Mesenchymal stem cell (in vitro differentiated cells and primary cell): ENCODE measurements at regions not wholly inside any gene's neighbourhood (a gene's known extent, or its start where the extent isn't known, plus 50 kb on each side); places are given as distances from the start of the nearest gene placed in this dataset.

ENCODE experiments used
- DNase-seq: peaks from one replicate; pipeline ENCODE4 v3.0.0-alpha.2; 2013
- H2AFZ ChIP-seq: one replicate; pipeline ENCODE4 v1.6.1; 2013; ENCODE audit warnings: low read depth, mild to moderate bottlenecking, control low read depth, inconsistent platforms, low read length, moderate library complexity
- H2AK5ac ChIP-seq: 2 replicates; pipeline ENCODE4 v1.6.1; 2013; ENCODE audit warnings: low read length, moderate library complexity, mild to moderate bottlenecking, inconsistent platforms; ENCODE audit not compliant: severe bottlenecking
- H2BK120ac ChIP-seq: one replicate; pipeline ENCODE4 v1.6.1; 2013; ENCODE audit warnings: low read depth, mild to moderate bottlenecking, inconsistent platforms, low read length, moderate library complexity
- H2BK12ac ChIP-seq, 2 experiments: one replicate each; pipeline ENCODE4 v1.6.1; 2013; ENCODE audit warnings: inconsistent platforms in 2 of 2, low read length in 2 of 2, mild to moderate bottlenecking in 2 of 2, moderate library complexity in 2 of 2, control low read depth in 1 of 2
- H2BK15ac ChIP-seq: one replicate; pipeline ENCODE4 v1.6.1; 2013; ENCODE audit warnings: mild to moderate bottlenecking, low read depth, inconsistent platforms; ENCODE audit not compliant: poor library complexity, severe bottlenecking
- H2BK5ac ChIP-seq: 2 replicates; pipeline ENCODE4 v1.6.1; 2013; ENCODE audit warnings: low read depth, mild to moderate bottlenecking, low read length, control low read depth, inconsistent platforms; ENCODE audit not compliant: poor library complexity, severe bottlenecking
- H3K14ac ChIP-seq, 2 experiments: one replicate each; pipeline ENCODE4 v1.6.1; 2013; ENCODE audit warnings: inconsistent platforms in 2 of 2, low read length in 2 of 2, control low read depth in 1 of 2, mild to moderate bottlenecking in 1 of 2, moderate library complexity in 1 of 2
- H3K18ac ChIP-seq, 2 experiments: one replicate each; pipeline ENCODE4 v1.6.1; 2013; ENCODE audit warnings: inconsistent platforms in 2 of 2, low read length in 2 of 2, control low read depth in 1 of 2, low read depth in 1 of 2, mild to moderate bottlenecking in 1 of 2
- H3K23ac ChIP-seq, 2 experiments: one replicate each; pipeline ENCODE4 v1.6.1; 2013; ENCODE audit warnings: inconsistent platforms in 2 of 2, low read length in 2 of 2, mild to moderate bottlenecking in 2 of 2, moderate library complexity in 2 of 2, control low read depth in 1 of 2
- H3K27ac ChIP-seq: 2 replicates; pipeline ENCODE4 v1.5.1; 2013; ENCODE audit warnings: mild to moderate bottlenecking, moderate library complexity, low read length, control low read depth, inconsistent platforms; ENCODE audit not compliant: poor library complexity, severe bottlenecking
- H3K27me3 ChIP-seq, 2 experiments: 2 replicates each; pipeline versions ENCODE4 v1.6.1 to v1.7.0; 2013; ENCODE audit warnings: low read length in 2 of 2, mild to moderate bottlenecking in 2 of 2, moderate library complexity in 2 of 2, control low read depth in 1 of 2, inconsistent platforms in 1 of 2; ENCODE audit not compliant: control insufficient read depth in 1 of 2, insufficient read depth in 1 of 2
- H3K36me3 ChIP-seq, 2 experiments: 2 replicates each; pipeline versions ENCODE4 v1.6.1 to v1.7.0; 2013; ENCODE audit warnings: low read length in 2 of 2, control low read depth in 1 of 2, inconsistent platforms in 1 of 2, low read depth in 1 of 2, mild to moderate bottlenecking in 1 of 2; ENCODE audit not compliant: insufficient read depth in 2 of 2, control insufficient read depth in 1 of 2
- H3K4ac ChIP-seq, 2 experiments: one replicate each; pipeline ENCODE4 v1.6.1; 2013; ENCODE audit warnings: inconsistent platforms in 2 of 2, low read length in 2 of 2, mild to moderate bottlenecking in 2 of 2, moderate library complexity in 2 of 2, control low read depth in 1 of 2, low read depth in 1 of 2
- H3K4me1 ChIP-seq: 2 replicates; pipeline ENCODE4 v1.6.1; 2013; ENCODE audit warnings: low read depth, low read length, control low read depth; ENCODE audit not compliant: control insufficient read depth, insufficient read depth
- H3K4me2 ChIP-seq: 2 replicates; pipeline ENCODE4 v1.6.1; 2013; ENCODE audit warnings: low read length, mild to moderate bottlenecking, inconsistent platforms; ENCODE audit not compliant: poor library complexity, severe bottlenecking
- H3K4me3 ChIP-seq, 2 experiments: 2 replicates each; pipeline versions ENCODE4 v1.5.1 to v1.7.0; 2013; ENCODE audit warnings: low read length in 2 of 2, mild to moderate bottlenecking in 2 of 2, control low read depth in 1 of 2, low read depth in 1 of 2; ENCODE audit not compliant: insufficient read depth in 1 of 2
- H3K79me1 ChIP-seq: replicated peaks from 2 replicates; pipeline ENCODE4 v1.6.1; 2013; ENCODE audit warnings: mild to moderate bottlenecking, control low read depth, low read length, inconsistent platforms; ENCODE audit not compliant: poor library complexity, severe bottlenecking
- H3K9ac ChIP-seq: 2 replicates; pipeline ENCODE4 v1.7.0; 2013; ENCODE audit warnings: mild to moderate bottlenecking, low read length, moderate library complexity
- H3K9me3 ChIP-seq: 2 replicates; pipeline ENCODE4 v1.7.0; 2013; ENCODE audit warnings: mild to moderate bottlenecking, low read length; ENCODE audit not compliant: control insufficient read depth
- H4K8ac ChIP-seq: one replicate; pipeline ENCODE4 v1.6.1; 2013; ENCODE audit warnings: inconsistent platforms, mild to moderate bottlenecking, low read length, moderate library complexity
- H4K91ac ChIP-seq: one replicate; pipeline ENCODE4 v1.6.1; 2013; ENCODE audit warnings: mild to moderate bottlenecking, low read length, inconsistent platforms
- WGBS: methylation state at CpG from one replicate; pipeline ENCODE4 v1.1.7; 2013; ENCODE audit warnings: mixed read lengths; 5-methylcytosine and 5-hydroxymethylcytosine counted together

DNA sequence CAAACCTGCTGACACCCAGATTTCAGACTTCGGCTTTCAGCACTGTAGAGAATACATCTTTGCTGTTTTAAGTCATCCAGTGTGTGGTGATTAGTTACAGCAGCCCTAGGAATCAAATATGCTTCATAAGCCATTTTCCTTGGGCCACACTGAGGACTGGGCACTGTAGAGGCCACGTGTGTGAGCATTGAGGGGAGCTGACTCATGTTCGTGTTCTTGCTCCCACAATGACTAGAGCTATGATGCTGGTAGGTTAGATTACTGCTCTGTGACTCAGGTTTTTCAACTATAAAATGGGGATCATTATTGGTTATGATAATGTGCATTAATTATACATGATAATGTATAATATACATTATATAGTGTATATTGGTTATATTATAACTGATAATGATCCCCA is 96.5 kb upstream of the PALM2AKAP2 start:
- no peaks in the 10 kb centered on the region for H3K36me3 ChIP-seq
- 72% methylated on average over 3 of the region's 3 CpGs for WGBS
- H3K4me3 ChIP-seq: no peak overlapping the region
- H3K4me2 ChIP-seq: no peak overlapping the region
- peak overlapping the region; percentile 21 for H3K9ac ChIP-seq
- H2BK12ac ChIP-seq: no peak overlapping the region
- peaks cover 10 to 14% of the 10 kb centered on the region in 2 experiments for H3K27me3 ChIP-seq
- no peak overlapping the region for H2BK5ac ChIP-seq
- H4K91ac ChIP-seq: no peak overlapping the region
- H3K9me3 ChIP-seq: no peaks in the 10 kb centered on the region
- no peak overlapping the region for H3K4ac ChIP-seq
- no peaks in the 10 kb centered on the region for H3K79me1 ChIP-seq
- no peak overlapping the region for H2BK15ac ChIP-seq
- no peak for DNase-seq
- H2AK5ac ChIP-seq: no peak overlapping the region
- no peak overlapping the region for H3K27ac ChIP-seq
- no peak overlapping the region for H3K23ac ChIP-seq
- no peak overlapping the region for H3K18ac ChIP-seq
- no peak overlapping the region for H2BK120ac ChIP-seq
- H3K14ac ChIP-seq: no peak overlapping the region
- no peaks in the 10 kb centered on the region for H3K4me1 ChIP-seq
- H2AFZ ChIP-seq: no peak overlapping the region
- H4K8ac ChIP-seq: no peak overlapping the region

DNA sequence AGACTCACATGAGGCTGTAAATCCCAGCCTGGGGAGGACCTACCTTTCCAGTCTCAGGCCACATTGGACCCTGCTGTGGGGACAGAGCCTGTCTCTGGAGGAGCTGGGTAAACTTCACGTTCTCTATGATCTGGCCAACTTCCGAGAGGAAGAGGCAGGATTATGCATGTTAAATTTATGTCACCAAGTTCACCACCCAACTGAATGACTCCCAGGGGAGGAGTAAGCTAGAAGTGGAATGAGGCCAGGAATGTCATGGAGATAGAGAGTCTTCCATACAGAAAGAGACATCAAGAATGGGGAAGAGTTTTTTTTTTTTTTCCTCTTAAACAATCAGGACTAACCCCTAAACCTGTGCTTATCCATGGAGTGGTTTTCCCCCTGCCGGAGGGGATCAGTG is 90.3 kb upstream of the PALM2AKAP2 start:
- Histone ChIP-seq H3K27me3 (no peaks in the 10 kb centered on the region), H2AFZ (no peak overlapping the region), H3K4me2 (no peak overlapping the region), H4K8ac (no peak overlapping the region), H3K9me3 (no peaks in the 10 kb centered on the region), H3K4ac (no peak overlapping the region), H3K9ac (no peak overlapping the region), H3K14ac (no peak overlapping the region), H2BK120ac (no peak overlapping the region), H2BK12ac (no peak overlapping the region), H3K18ac (no peak overlapping the region), H3K36me3 (no peaks in the 10 kb centered on the region), H3K4me3 (no peak overlapping the region), H3K4me1 (no peaks in the 10 kb centered on the region), H3K27ac (no peak overlapping the region), H2AK5ac (no peak overlapping the region), H2BK15ac (no peak overlapping the region), H3K79me1 (no peaks in the 10 kb centered on the region), H2BK5ac (no peak overlapping the region), H3K23ac (no peak overlapping the region), H4K91ac (no peak overlapping the region)
- no peak for DNase-seq
- WGBS: 57% methylated on average over 3 of the region's 3 CpGs

DNA sequence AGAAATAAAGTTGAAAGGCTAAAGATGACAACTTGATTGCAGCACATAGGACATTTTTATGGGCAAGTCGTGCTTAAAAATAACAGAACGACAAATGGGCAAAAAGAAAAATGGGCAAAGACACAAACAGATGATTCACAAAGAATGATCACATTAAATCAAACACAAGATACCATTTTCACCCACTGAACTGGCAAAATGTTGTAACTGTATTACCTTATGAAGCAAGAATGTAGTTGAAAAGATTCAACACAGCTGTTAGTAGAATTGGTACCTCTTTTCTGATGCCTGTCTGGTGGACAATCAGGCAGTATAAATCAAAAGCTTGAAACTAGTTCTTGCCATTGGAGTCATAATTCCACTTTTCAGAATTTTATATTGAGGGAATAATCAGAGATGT is 81.0 kb upstream of the PALM2AKAP2 start:
- 90% methylated on average over 2 of the region's 2 CpGs for WGBS
- H3K36me3 ChIP-seq: no peaks in the 10 kb centered on the region

DNA sequence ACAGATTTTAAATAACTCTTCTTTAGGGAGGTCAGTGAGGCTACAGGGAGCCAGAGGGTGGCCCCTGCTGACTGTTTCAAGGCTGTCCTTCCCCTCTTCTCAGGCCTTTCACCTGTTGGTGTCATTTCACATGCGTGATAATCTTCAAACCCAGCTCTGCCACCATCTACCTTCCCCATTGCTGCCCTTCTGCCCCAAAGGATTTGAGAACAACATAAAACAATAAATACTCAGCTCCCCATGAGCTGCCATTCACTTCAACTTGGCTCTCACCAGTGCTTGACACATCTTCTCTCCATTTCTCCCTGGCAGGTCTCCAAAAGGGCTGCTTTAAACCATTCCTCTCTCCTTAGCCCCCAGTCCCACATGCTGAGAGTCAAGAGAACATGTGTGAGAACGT is 75.5 kb upstream of the PALM2AKAP2 start:
- no peak overlapping the region for H3K4me2 ChIP-seq
- no peak overlapping the region for H2BK12ac ChIP-seq
- H3K27ac ChIP-seq: no peak overlapping the region
- no peak overlapping the region for H3K4me3 ChIP-seq
- H3K9me3 ChIP-seq: no peaks in the 10 kb centered on the region
- H3K27me3 ChIP-seq: peaks cover 0 to 17% of the 10 kb centered on the region in 2 experiments
- no peak overlapping the region for H3K9ac ChIP-seq
- no peaks in the 10 kb centered on the region for H3K4me1 ChIP-seq
- 57% methylated on average over 1 of the region's 2 CpGs for WGBS
- H2AK5ac ChIP-seq: no peak overlapping the region
- no peaks in the 10 kb centered on the region for H3K36me3 ChIP-seq
- no peak overlapping the region for H3K4ac ChIP-seq
- no peak overlapping the region for H2BK15ac ChIP-seq
- no peak overlapping the region for H2BK120ac ChIP-seq
- no peak overlapping the region for H3K14ac ChIP-seq
- H4K8ac ChIP-seq: no peak overlapping the region
- no peak overlapping the region for H3K18ac ChIP-seq
- DNase-seq: no peak
- H4K91ac ChIP-seq: no peak overlapping the region
- no peaks in the 10 kb centered on the region for H3K79me1 ChIP-seq
- H2BK5ac ChIP-seq: no peak overlapping the region
- H3K23ac ChIP-seq: no peak overlapping the region
- no peak overlapping the region for H2AFZ ChIP-seq

More for the DNA sequence above, 81.0 kb upstream of the PALM2AKAP2 start:
- Histone ChIP-seq H2BK15ac (no peak overlapping the region), H3K4me1 (no peaks in the 10 kb centered on the region), H2BK12ac (no peak overlapping the region), H4K91ac (no peak overlapping the region), H3K9me3 (no peaks in the 10 kb centered on the region), H3K27me3 (peaks cover 0 to 3% of the 10 kb centered on the region in 2 experiments), H3K18ac (no peak overlapping the region), H4K8ac (no peak overlapping the region), H3K4me2 (no peak overlapping the region), H3K4ac (no peak overlapping the region), H3K14ac (no peak overlapping the region), H2AFZ (no peak overlapping the region), H3K79me1 (no peaks in the 10 kb centered on the region), H2BK5ac (no peak overlapping the region), H3K4me3 (no peak overlapping the region), H3K27ac (no peak overlapping the region), H2AK5ac (no peak overlapping the region), H3K23ac (no peak overlapping the region), H3K9ac (no peak overlapping the region), H2BK120ac (no peak overlapping the region)
- DNase-seq: no peak
